ENCODE measurements at regions not wholly inside any gene's neighbourhood (a gene's known extent, or its start where the extent isn't known, plus 50 kb on each side); places are given as distances from the start of the nearest gene placed in this dataset.

- Histone ChIP-seq H3K4me1 (ENCODE audit: insufficient read depth, low read length, severe bottlenecking) (no peaks in the 10 kb centered on the region), H3K27ac (ENCODE audit: low read depth, low read length, poor library complexity, severe bottlenecking) (no peak overlapping the region), H3K9me2 (ENCODE audit: low read depth, low read length) (no peaks in the 10 kb centered on the region), H3F3A (ENCODE audit: insufficient read depth, low read length) (no peaks in the 10 kb centered on the region), H2AFZ (ENCODE audit: low read length) (no peak overlapping the region), H3K4me3 (ENCODE audit: low read depth, low read length, poor library complexity, severe bottlenecking) (no peak overlapping the region), H3K4me2 (ENCODE audit: low read length) (no peak overlapping the region), H3K36me3 (ENCODE audit: insufficient read depth, low read length) (no peaks in the 10 kb centered on the region), H3K9me3 (ENCODE audit: low read length) (no peaks in the 10 kb centered on the region), H3K9ac (ENCODE audit: low read length) (no peak overlapping the region), H3K79me2 (ENCODE audit: insufficient read depth, low read length) (no peaks in the 10 kb centered on the region), H4K20me1 (ENCODE audit: insufficient read depth, low read length) (no peaks in the 10 kb centered on the region), H3K27me3 (ENCODE audit: insufficient read depth, low read length) (no peaks in the 10 kb centered on the region)
- TF ChIP-seq EZH2 (IDR thresholded peaks at IDR 0.05; ENCODE audit: borderline replicate concordance, low read length), result no peak
- no peak for TF ChIP-seq CTCF (IDR thresholded peaks at IDR 0.05; ENCODE audit: low read length)
These were observed 193.7 kb upstream of the KHDRBS2 start for GRCh38 chr6:62479697-62480220.

- H3K4me1 ChIP-seq (ENCODE audit: insufficient read depth, low read length, severe bottlenecking), result no peaks in the 10 kb centered on the region
- H3F3A ChIP-seq (ENCODE audit: insufficient read depth, low read length), result no peaks in the 10 kb centered on the region
- H3K9me2 ChIP-seq (ENCODE audit: low read depth, low read length), result no peaks in the 10 kb centered on the region
- H3K27me3 ChIP-seq (ENCODE audit: insufficient read depth, low read length), result no peaks in the 10 kb centered on the region
- H3K36me3 ChIP-seq (ENCODE audit: insufficient read depth, low read length), result no peaks in the 10 kb centered on the region
- H3K4me3 ChIP-seq (ENCODE audit: low read depth, low read length, poor library complexity, severe bottlenecking), result no peak overlapping the region
- H4K20me1 ChIP-seq (ENCODE audit: insufficient read depth, low read length), result no peaks in the 10 kb centered on the region
- no peak overlapping the region for H3K9ac ChIP-seq (ENCODE audit: low read length)
- no peak overlapping the region for H3K27ac ChIP-seq (ENCODE audit: low read depth, low read length, poor library complexity, severe bottlenecking)
- TF ChIP-seq EZH2 (IDR thresholded peaks at IDR 0.05; ENCODE audit: borderline replicate concordance, low read length) (no peak), CTCF (IDR thresholded peaks at IDR 0.05; ENCODE audit: low read length) (no peak)
- H3K79me2 ChIP-seq (ENCODE audit: insufficient read depth, low read length), result no peaks in the 10 kb centered on the region
- no peak overlapping the region for H3K4me2 ChIP-seq (ENCODE audit: low read length)
- H3K9me3 ChIP-seq (ENCODE audit: low read length), result no peaks in the 10 kb centered on the region
- no peak overlapping the region for H2AFZ ChIP-seq (ENCODE audit: low read length)
These were observed 188.8 kb upstream of the KHDRBS2 start for GRCh38 chr6:62474793-62475192.

GRCh38 chr6:62466607-62467006 is 180.6 kb upstream of the KHDRBS2 start:
- H3K9me3 ChIP-seq (ENCODE audit: low read length), result no peaks in the 10 kb centered on the region
- H3K4me3 ChIP-seq (ENCODE audit: low read depth, low read length, poor library complexity, severe bottlenecking), result no peak overlapping the region
- TF ChIP-seq EZH2 (IDR thresholded peaks at IDR 0.05; ENCODE audit: borderline replicate concordance, low read length) (no peak), CTCF (IDR thresholded peaks at IDR 0.05; ENCODE audit: low read length) (no peak)
- no peak overlapping the region for H3K9ac ChIP-seq (ENCODE audit: low read length)
- no peaks in the 10 kb centered on the region for H3K79me2 ChIP-seq (ENCODE audit: insufficient read depth, low read length)
- H3K36me3 ChIP-seq (ENCODE audit: insufficient read depth, low read length), result no peaks in the 10 kb centered on the region
- no peak overlapping the region for H3K4me2 ChIP-seq (ENCODE audit: low read length)
- no peak overlapping the region for H2AFZ ChIP-seq (ENCODE audit: low read length)
- H3F3A ChIP-seq (ENCODE audit: insufficient read depth, low read length), result no peaks in the 10 kb centered on the region
- no peaks in the 10 kb centered on the region for H4K20me1 ChIP-seq (ENCODE audit: insufficient read depth, low read length)
- no peaks in the 10 kb centered on the region for H3K4me1 ChIP-seq (ENCODE audit: insufficient read depth, low read length, severe bottlenecking)
- H3K27me3 ChIP-seq (ENCODE audit: insufficient read depth, low read length), result no peaks in the 10 kb centered on the region
- H3K27ac ChIP-seq (ENCODE audit: low read depth, low read length, poor library complexity, severe bottlenecking), result no peak overlapping the region
- H3K9me2 ChIP-seq (ENCODE audit: low read depth, low read length), result no peaks in the 10 kb centered on the region

All from OCI-LY1 (cell line).